HUES64 (cell line): ENCODE measurements at regions not wholly inside any gene's neighbourhood (a gene's known extent, or its start where the extent isn't known, plus 50 kb on each side); places are given as distances from the start of the nearest gene placed in this dataset.

Experiments
- H3K27ac ChIP-seq: 2 replicates; pipeline ENCODE4 v1.7.0; 2013; ENCODE audit warnings: low read depth, low read length, inconsistent platforms
- H3K27me3 ChIP-seq: 2 replicates; pipeline ENCODE4 v1.6.1; 2013; ENCODE audit warnings: mild to moderate bottlenecking, low read length; ENCODE audit not compliant: insufficient read depth
- H3K36me3 ChIP-seq: 2 replicates; pipeline ENCODE4 v1.6.1; 2013; ENCODE audit warnings: mild to moderate bottlenecking, low read length; ENCODE audit not compliant: insufficient read depth
- H3K4me1 ChIP-seq: 2 replicates; pipeline ENCODE4 v1.6.1; 2013; ENCODE audit warnings: mild to moderate bottlenecking, low read length, moderate library complexity; ENCODE audit not compliant: insufficient read depth
- H3K4me3 ChIP-seq: 2 replicates; pipeline ENCODE4 v1.5.1; 2013; ENCODE audit warnings: mild to moderate bottlenecking, low read length, moderate library complexity
- H3K9ac ChIP-seq: 2 replicates; pipeline ENCODE4 v1.6.1; 2013; ENCODE audit warnings: mild to moderate bottlenecking, low read depth, low read length
- H3K9me3 ChIP-seq: 2 replicates; pipeline ENCODE4 v1.6.1; 2013; ENCODE audit warnings: low read depth, low read length; ENCODE audit not compliant: insufficient read depth
- WGBS: fragments of 150-250, 120-280 bp; methylation state at CpG from one replicate; pipeline ENCODE4 v1.1.7; 2013; ENCODE audit warnings: missing lambda C conversion rate; 5-methylcytosine and 5-hydroxymethylcytosine counted together

- Histone ChIP-seq H3K4me3 (no peak overlapping the region), H3K27ac (no peak overlapping the region), H3K9me3 (no peaks in the 10 kb centered on the region), H3K36me3 (no peaks in the 10 kb centered on the region), H3K27me3 (no peaks in the 10 kb centered on the region), H3K4me1 (peaks cover 9% of the 10 kb centered on the region), H3K9ac (no peak overlapping the region)
- 96% methylated on average over 4 of the region's 4 CpGs for WGBS
Measured at GRCh38 chr2:12448846-12449505, 267.8 kb upstream of the TRIB2 start.

GRCh38 chr2:12451726-12452125 is 265.0 kb upstream of the TRIB2 start:
- no peak overlapping the region for H3K27ac ChIP-seq
- H3K27me3 ChIP-seq = no peaks in the 10 kb centered on the region
- no peaks in the 10 kb centered on the region for H3K36me3 ChIP-seq
- H3K4me1 ChIP-seq = peaks cover 11% of the 10 kb centered on the region
- H3K9me3 ChIP-seq = no peaks in the 10 kb centered on the region
- no peak overlapping the region for H3K9ac ChIP-seq
- WGBS = 89% methylated on average over 5 of the region's 5 CpGs
- no peak overlapping the region for H3K4me3 ChIP-seq

- Histone ChIP-seq H3K27ac (no peak overlapping the region), H3K9ac (no peak overlapping the region), H3K36me3 (no peaks in the 10 kb centered on the region), H3K9me3 (no peaks in the 10 kb centered on the region), H3K27me3 (no peaks in the 10 kb centered on the region), H3K4me1 (peaks cover 13% of the 10 kb centered on the region), H3K4me3 (no peak overlapping the region)
- 88% methylated on average over 2 of the region's 2 CpGs for WGBS
Measured at GRCh38 chr2:12452185-12452584, 264.6 kb upstream of the TRIB2 start.

GRCh38 chr2:12453731-12454130 is 263.0 kb upstream of the TRIB2 start:
- Histone ChIP-seq H3K27ac (no peak overlapping the region), H3K27me3 (no peaks in the 10 kb centered on the region), H3K4me1 (peaks cover 13% of the 10 kb centered on the region), H3K9ac (no peak overlapping the region), H3K9me3 (no peaks in the 10 kb centered on the region), H3K4me3 (no peak overlapping the region), H3K36me3 (no peaks in the 10 kb centered on the region)
- 79% methylated on average over 11 of the region's 11 CpGs for WGBS

GRCh38 chr2:12455661-12456060 is 261.1 kb upstream of the TRIB2 start:
- no peak overlapping the region for H3K27ac ChIP-seq
- no peaks in the 10 kb centered on the region for H3K36me3 ChIP-seq
- H3K4me1 ChIP-seq = peaks cover 13% of the 10 kb centered on the region
- H3K9me3 ChIP-seq = no peaks in the 10 kb centered on the region
- WGBS = 93% methylated on average over 2 of the region's 2 CpGs
- H3K4me3 ChIP-seq = no peak overlapping the region
- no peak overlapping the region for H3K9ac ChIP-seq
- H3K27me3 ChIP-seq = no peaks in the 10 kb centered on the region

GRCh38 chr2:12456293-12457106 is 260.2 kb upstream of the TRIB2 start:
- no peaks in the 10 kb centered on the region for H3K27me3 ChIP-seq
- no peak overlapping the region for H3K4me3 ChIP-seq
- no peak overlapping the region for H3K27ac ChIP-seq
- peaks cover 2% of the 10 kb centered on the region; the same call in 1 of the 2 replicates for H3K9me3 ChIP-seq
- H3K36me3 ChIP-seq = no peaks in the 10 kb centered on the region
- peaks cover 11% of the 10 kb centered on the region for H3K4me1 ChIP-seq
- H3K9ac ChIP-seq = no peak overlapping the region
- WGBS = 89% methylated on average over 7 of the region's 7 CpGs

- 96% methylated on average over 3 of the region's 3 CpGs for WGBS
- no peak overlapping the region for H3K4me3 ChIP-seq
- H3K36me3 ChIP-seq = no peaks in the 10 kb centered on the region
- peaks cover 8% of the 10 kb centered on the region; the same call in 1 of the 2 replicates for H3K4me1 ChIP-seq
- no peaks in the 10 kb centered on the region for H3K27me3 ChIP-seq
- H3K9me3 ChIP-seq = peaks cover 2% of the 10 kb centered on the region; the same call in 1 of the 2 replicates
- no peak overlapping the region for H3K9ac ChIP-seq
- H3K27ac ChIP-seq = no peak overlapping the region
Measured at GRCh38 chr2:12457831-12458230, 258.9 kb upstream of the TRIB2 start.

- Histone ChIP-seq H3K27me3 (no peaks in the 10 kb centered on the region), H3K4me3 (no peak overlapping the region), H3K36me3 (no peaks in the 10 kb centered on the region), H3K9ac (no peak overlapping the region), H3K4me1 (no peaks in the 10 kb centered on the region), H3K9me3 (peaks cover 2% of the 10 kb centered on the region; the same call in 1 of the 2 replicates), H3K27ac (no peak overlapping the region)
- 71% methylated on average over 4 of the region's 5 CpGs for WGBS
Measured at GRCh38 chr2:12463189-12463588, 253.5 kb upstream of the TRIB2 start.

GRCh38 chr2:12465631-12466135 is 251.1 kb upstream of the TRIB2 start:
- no peak overlapping the region for H3K27ac ChIP-seq
- no peaks in the 10 kb centered on the region for H3K36me3 ChIP-seq
- H3K4me3 ChIP-seq = no peak overlapping the region
- H3K4me1 ChIP-seq = no peaks in the 10 kb centered on the region
- 66% methylated on average over 5 of the region's 5 CpGs for WGBS
- H3K27me3 ChIP-seq = no peaks in the 10 kb centered on the region
- peaks cover 2% of the 10 kb centered on the region; the same call in 1 of the 2 replicates for H3K9me3 ChIP-seq
- no peak overlapping the region for H3K9ac ChIP-seq

- Histone ChIP-seq H3K9me3 (no peaks in the 10 kb centered on the region), H3K27ac (no peak overlapping the region)
- 97% methylated on average over 4 of the region's 4 CpGs for WGBS
Measured at GRCh38 chr2:12467303-12467702, 249.4 kb upstream of the TRIB2 start.

GRCh38 chr2:12469141-12469561 is 247.6 kb upstream of the TRIB2 start:
- WGBS = 92% methylated on average over 3 of the region's 3 CpGs
- Histone ChIP-seq H3K27ac (no peak overlapping the region), H3K4me3 (no peak overlapping the region), H3K9ac (no peak overlapping the region), H3K9me3 (no peaks in the 10 kb centered on the region), H3K27me3 (no peaks in the 10 kb centered on the region), H3K4me1 (no peaks in the 10 kb centered on the region), H3K36me3 (no peaks in the 10 kb centered on the region)

More at GRCh38 chr2:12467303-12467702, 249.4 kb upstream of the TRIB2 start:
- no peak overlapping the region for H3K9ac ChIP-seq
- H3K4me3 ChIP-seq = no peak overlapping the region
- no peaks in the 10 kb centered on the region for H3K4me1 ChIP-seq
- H3K27me3 ChIP-seq = no peaks in the 10 kb centered on the region
- no peaks in the 10 kb centered on the region for H3K36me3 ChIP-seq
